ENCODE measurements at regions not wholly inside any gene's neighbourhood (a gene's known extent, or its start where the extent isn't known, plus 50 kb on each side); places are given as distances from the start of the nearest gene placed in this dataset.
A peak's percentile ranks its signal among the peaks of the same experiment; 100 is the strongest.

- DNase-seq, result no peak
- Mint-ChIP-seq H3K9me3 (no peaks in the 10 kb centered on the region), H3K27me3 (peaks cover 4% of the 10 kb centered on the region), H3K4me3 (no peak overlapping the region), H3K36me3 (no peaks in the 10 kb centered on the region), H3K4me1 (no peaks in the 10 kb centered on the region), H3K27ac (no peak overlapping the region)
These were observed 136.9 kb downstream of the SLC38A1 start for GRCh38 chr12:46131732-46132469.

- no peaks in the 10 kb centered on the region for H3K4me1 Mint-ChIP-seq
- no peak overlapping the region for H3K4me3 Mint-ChIP-seq
- H3K9me3 Mint-ChIP-seq, result no peaks in the 10 kb centered on the region
- no peak for DNase-seq
- no peaks in the 10 kb centered on the region for H3K36me3 Mint-ChIP-seq
- H3K27ac Mint-ChIP-seq, result no peak overlapping the region
- no peaks in the 10 kb centered on the region for H3K27me3 Mint-ChIP-seq
These were observed 137.3 kb upstream of the SCAF11 start for GRCh38 chr12:46127656-46128055.

GRCh38 chr12:46126050-46126727 lies 135.8 kb upstream of the SCAF11 start:
- Mint-ChIP-seq H3K36me3 (no peaks in the 10 kb centered on the region), H3K4me1 (no peaks in the 10 kb centered on the region), H3K27ac (no peak overlapping the region), H3K4me3 (no peak overlapping the region), H3K27me3 (no peaks in the 10 kb centered on the region), H3K9me3 (no peaks in the 10 kb centered on the region)
- no peak for DNase-seq

GRCh38 chr12:46124848-46125619 lies 134.7 kb upstream of the SCAF11 start:
- peak; percentile 42 for DNase-seq
- Mint-ChIP-seq H3K4me3 (peak overlapping the region; percentile 23), H3K27me3 (no peaks in the 10 kb centered on the region), H3K36me3 (no peaks in the 10 kb centered on the region), H3K4me1 (no peaks in the 10 kb centered on the region), H3K9me3 (no peaks in the 10 kb centered on the region), H3K27ac (no peak overlapping the region)

GRCh38 chr12:46124132-46124847 lies 133.9 kb upstream of the SCAF11 start:
- H3K4me3 Mint-ChIP-seq, result no peak overlapping the region
- H3K27ac Mint-ChIP-seq, result no peak overlapping the region
- no peaks in the 10 kb centered on the region for H3K36me3 Mint-ChIP-seq
- no peak for DNase-seq
- no peaks in the 10 kb centered on the region for H3K4me1 Mint-ChIP-seq
- H3K27me3 Mint-ChIP-seq, result no peaks in the 10 kb centered on the region
- H3K9me3 Mint-ChIP-seq, result no peaks in the 10 kb centered on the region

GRCh38 chr12:46112364-46112763 lies 122.0 kb upstream of the SCAF11 start:
- H3K36me3 Mint-ChIP-seq, result peaks cover 6% of the 10 kb centered on the region
- H3K27ac Mint-ChIP-seq, result no peak overlapping the region
- no peak overlapping the region for H3K4me3 Mint-ChIP-seq
- H3K27me3 Mint-ChIP-seq, result no peaks in the 10 kb centered on the region
- DNase-seq, result no peak
- H3K9me3 Mint-ChIP-seq, result peaks cover 8% of the 10 kb centered on the region
- H3K4me1 Mint-ChIP-seq, result no peaks in the 10 kb centered on the region

GRCh38 chr12:46111715-46112114 lies 121.3 kb upstream of the SCAF11 start:
- no peak for DNase-seq
- Mint-ChIP-seq H3K9me3 (peaks cover 8% of the 10 kb centered on the region), H3K36me3 (peaks cover 6% of the 10 kb centered on the region), H3K27ac (no peak overlapping the region), H3K4me1 (no peaks in the 10 kb centered on the region), H3K27me3 (no peaks in the 10 kb centered on the region), H3K4me3 (no peak overlapping the region)

- no peak overlapping the region for H3K27ac Mint-ChIP-seq
- H3K4me1 Mint-ChIP-seq, result no peaks in the 10 kb centered on the region
- H3K27me3 Mint-ChIP-seq, result no peaks in the 10 kb centered on the region
- DNase-seq, result no peak
- H3K36me3 Mint-ChIP-seq, result peaks cover 6% of the 10 kb centered on the region
- H3K9me3 Mint-ChIP-seq, result peaks cover 8% of the 10 kb centered on the region
- no peak overlapping the region for H3K4me3 Mint-ChIP-seq
These were observed 120.7 kb upstream of the SCAF11 start for GRCh38 chr12:46110928-46111699.

GRCh38 chr12:46110223-46110611 lies 119.8 kb upstream of the SCAF11 start:
- H3K36me3 Mint-ChIP-seq, result peaks cover 6% of the 10 kb centered on the region
- no peak overlapping the region for H3K27ac Mint-ChIP-seq
- peaks cover 8% of the 10 kb centered on the region for H3K9me3 Mint-ChIP-seq
- H3K4me1 Mint-ChIP-seq, result no peaks in the 10 kb centered on the region
- H3K27me3 Mint-ChIP-seq, result no peaks in the 10 kb centered on the region
- no peak overlapping the region for H3K4me3 Mint-ChIP-seq
- DNase-seq, result no peak

GRCh38 chr12:46109343-46110222 lies 119.2 kb upstream of the SCAF11 start:
- Mint-ChIP-seq H3K36me3 (peaks cover 6% of the 10 kb centered on the region), H3K4me3 (no peak overlapping the region), H3K4me1 (no peaks in the 10 kb centered on the region), H3K27ac (no peak overlapping the region), H3K9me3 (peaks cover 8% of the 10 kb centered on the region), H3K27me3 (no peaks in the 10 kb centered on the region)
- DNase-seq, result no peak

GRCh38 chr12:46108721-46109120 lies 118.3 kb upstream of the SCAF11 start:
- peaks cover 6% of the 10 kb centered on the region for H3K36me3 Mint-ChIP-seq
- DNase-seq, result no peak
- H3K27ac Mint-ChIP-seq, result no peak overlapping the region
- no peak overlapping the region for H3K4me3 Mint-ChIP-seq
- H3K4me1 Mint-ChIP-seq, result no peaks in the 10 kb centered on the region
- H3K27me3 Mint-ChIP-seq, result no peaks in the 10 kb centered on the region
- H3K9me3 Mint-ChIP-seq, result peaks cover 8% of the 10 kb centered on the region

GRCh38 chr12:46107591-46107990 lies 117.2 kb upstream of the SCAF11 start:
- no peak for DNase-seq
- Mint-ChIP-seq H3K27me3 (no peaks in the 10 kb centered on the region), H3K27ac (no peak overlapping the region), H3K36me3 (peaks cover 6% of the 10 kb centered on the region), H3K4me3 (no peak overlapping the region), H3K9me3 (peaks cover 5% of the 10 kb centered on the region), H3K4me1 (no peaks in the 10 kb centered on the region)

- Mint-ChIP-seq H3K27me3 (no peaks in the 10 kb centered on the region), H3K9me3 (no peaks in the 10 kb centered on the region), H3K27ac (no peak overlapping the region), H3K36me3 (no peaks in the 10 kb centered on the region), H3K4me1 (no peaks in the 10 kb centered on the region), H3K4me3 (no peak overlapping the region)
- DNase-seq, result no peak
These were observed 115.4 kb upstream of the SCAF11 start for GRCh38 chr12:46105735-46106134.

Data from activated naive CD8-positive, alpha-beta T cell treated with anti-CD3 and anti-CD28 coated beads for 36 hours (primary cell).